NCI-H1694 treated with DMSO at 0.1 percent for 48 hours (cell line): ENCODE measurements at regions not wholly inside any gene's neighbourhood (a gene's known extent, or its start where the extent isn't known, plus 50 kb on each side); places are given as distances from the start of the nearest gene placed in this dataset.
A peak's percentile ranks its signal among the peaks of the same experiment; 100 is the strongest.
"Not testable (repeated sequence)": the region's sequence is repeated elsewhere in the genome, so short reads cannot be mapped to it uniquely, and the experiment has no call there.

ENCODE experiments used
- DNase-seq: peaks from one replicate; lab custom pipeline; 2025; lab: John Stamatoyannopoulos, UW

DNA sequence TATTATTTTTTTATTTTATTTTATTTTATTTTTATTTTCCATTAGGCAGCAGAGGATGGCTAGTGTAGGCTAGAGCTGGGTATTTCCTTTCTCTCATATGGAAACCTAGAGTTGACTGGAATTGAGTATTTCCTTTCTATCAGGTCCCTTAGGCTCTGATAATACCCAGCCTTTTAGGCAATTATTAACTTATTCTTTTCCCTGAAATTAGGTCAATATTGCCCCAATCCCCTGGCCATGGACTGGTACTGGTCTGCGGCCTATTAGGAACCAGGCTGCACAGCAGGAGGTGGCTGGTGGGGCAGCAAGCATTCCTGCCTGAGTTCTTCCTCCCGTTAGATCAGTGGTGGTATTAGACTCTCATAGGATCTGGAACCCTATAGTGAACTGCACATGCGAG lies 632.2 kb downstream of the TENT5A start:
- no peak for DNase-seq

- no peak for DNase-seq
Observed at GRCh38 chr6:81105998-81106397, 646.5 kb downstream of the TENT5A start.

DNA sequence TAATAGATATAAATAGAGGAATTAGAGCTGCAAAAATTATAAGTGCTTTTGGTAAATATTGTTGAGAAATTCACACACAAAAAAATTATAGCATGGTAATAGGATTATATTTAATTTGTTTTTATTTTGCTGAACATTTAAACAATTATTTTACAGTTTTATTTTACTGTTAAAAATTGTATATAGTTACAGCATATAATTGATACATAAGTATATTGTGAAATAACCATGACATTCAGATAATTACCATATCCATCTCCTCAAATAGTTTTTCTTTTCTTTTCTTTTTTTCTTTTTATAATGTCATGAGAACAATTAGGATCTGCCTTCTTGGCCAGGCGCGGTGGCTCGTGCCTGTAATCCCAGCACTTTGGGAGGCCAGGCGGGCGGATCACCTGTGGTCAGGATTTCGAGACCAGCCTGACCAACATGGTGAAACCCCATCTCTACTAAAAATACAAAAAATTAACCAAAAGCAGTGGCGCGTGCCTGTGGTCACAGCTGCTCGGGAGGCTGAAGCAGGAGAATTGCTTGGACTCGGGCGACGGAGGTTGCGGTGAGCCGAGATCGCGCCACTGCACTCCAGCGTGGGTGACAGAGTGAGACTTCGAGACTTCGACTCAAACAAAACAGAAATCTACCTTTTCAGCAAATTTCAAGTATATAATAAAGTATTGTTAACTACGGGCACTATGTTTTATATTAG lies 654.2 kb downstream of the TENT5A start:
- no peak for DNase-seq

GRCh38 chr6:81096464-81096863 lies 656.0 kb downstream of the TENT5A start:
- DNase-seq, result not testable (repeated sequence)

DNA sequence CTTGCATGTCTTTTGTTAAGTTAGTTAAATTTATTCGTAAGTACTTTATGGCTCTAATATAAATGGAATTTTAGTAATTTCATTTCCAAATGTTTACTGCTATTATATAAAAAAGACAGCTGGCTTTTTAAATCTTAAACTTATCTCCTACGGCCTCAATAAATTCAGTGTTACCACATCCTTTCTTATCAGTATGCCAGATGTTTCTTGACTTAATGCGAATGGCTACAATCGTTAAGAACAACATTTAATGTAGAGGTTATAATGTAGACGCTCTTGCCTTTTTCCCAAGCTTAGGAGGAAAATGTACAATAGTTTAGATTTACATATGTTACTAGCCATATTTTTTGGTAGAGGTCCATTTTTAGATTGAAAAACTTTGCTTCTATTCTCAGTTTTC lies 659.4 kb downstream of the TENT5A start:
- no peak for DNase-seq

GRCh38 chr6:81088145-81088544 lies 664.3 kb downstream of the TENT5A start:
- no peak for DNase-seq

DNA sequence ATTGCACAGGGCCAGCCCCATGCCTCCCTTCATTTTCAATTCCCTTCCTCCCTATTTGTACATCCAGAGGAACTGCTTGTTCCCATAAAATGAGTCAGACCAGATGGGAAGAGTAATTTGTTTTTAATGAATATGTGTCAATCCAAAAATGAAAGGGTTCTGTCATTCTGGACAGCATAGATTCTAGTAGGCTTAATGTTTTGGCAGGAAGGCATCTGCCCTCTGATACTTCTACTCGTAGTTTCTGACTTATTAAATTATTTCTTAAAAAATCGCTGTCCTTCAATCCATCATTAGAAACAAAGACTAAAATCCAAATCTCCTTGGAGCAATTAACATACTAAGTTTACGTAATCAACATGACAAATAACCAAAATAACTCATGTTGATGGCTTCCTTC lies 665.5 kb downstream of the TENT5A start:
- DNase-seq, result no peak

GRCh38 chr6:81085431-81085790 lies 667.1 kb downstream of the TENT5A start:
- DNase-seq, result no peak

DNA sequence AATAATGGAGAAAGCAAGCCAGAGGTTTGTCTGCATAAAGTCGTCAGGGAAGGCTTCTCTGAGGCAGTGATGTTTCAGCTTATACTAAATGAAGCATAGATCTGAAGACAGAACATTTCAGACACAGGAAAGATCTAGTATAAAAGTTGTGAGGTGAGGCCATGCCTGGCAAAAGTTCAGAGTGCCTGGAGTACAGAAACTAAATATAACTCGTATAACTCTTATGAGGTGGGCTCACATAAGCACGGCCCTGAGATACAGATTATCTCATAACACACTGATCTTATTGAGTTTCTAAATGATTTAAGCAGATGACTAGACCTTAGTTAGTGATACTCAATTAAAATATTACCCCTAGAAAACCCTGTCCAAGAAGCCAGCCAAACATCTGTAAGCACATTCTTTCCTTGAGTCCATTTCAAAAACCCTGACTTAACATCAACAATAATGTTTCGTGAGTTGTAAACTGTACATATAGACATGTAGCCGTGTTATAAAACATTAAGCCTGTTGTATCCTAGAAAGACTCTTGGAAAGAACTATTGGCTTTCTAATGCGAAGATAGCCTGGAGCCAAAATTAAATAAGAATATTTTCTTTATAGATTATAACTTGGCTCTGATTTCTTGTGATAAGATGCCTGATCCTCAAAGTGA lies 667.6 kb downstream of the TENT5A start:
- DNase-seq, result no peak

DNA sequence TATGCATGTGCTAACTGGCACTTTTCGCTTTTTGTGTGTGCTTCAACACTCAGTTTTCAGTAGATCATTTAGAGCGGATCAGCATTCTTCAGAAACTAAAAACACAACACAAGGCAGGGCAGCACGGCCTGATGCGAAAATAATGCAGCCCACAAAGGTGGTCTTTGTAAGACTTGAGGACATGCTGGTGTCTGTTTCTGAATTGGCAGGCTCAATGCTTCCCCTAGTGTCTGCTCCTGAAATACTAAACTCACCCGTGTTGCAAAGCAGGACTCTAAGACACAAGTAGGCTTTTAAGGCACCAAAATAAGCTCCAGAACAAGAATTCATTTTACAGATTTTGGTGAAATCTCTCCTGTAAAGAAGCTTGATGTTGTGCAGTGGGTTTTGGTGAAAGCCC lies 676.5 kb downstream of the TENT5A start:
- peak; percentile 6 for DNase-seq

- DNase-seq, result no peak
Observed at GRCh38 chr6:81073318-81073717, 679.2 kb downstream of the TENT5A start.

DNA sequence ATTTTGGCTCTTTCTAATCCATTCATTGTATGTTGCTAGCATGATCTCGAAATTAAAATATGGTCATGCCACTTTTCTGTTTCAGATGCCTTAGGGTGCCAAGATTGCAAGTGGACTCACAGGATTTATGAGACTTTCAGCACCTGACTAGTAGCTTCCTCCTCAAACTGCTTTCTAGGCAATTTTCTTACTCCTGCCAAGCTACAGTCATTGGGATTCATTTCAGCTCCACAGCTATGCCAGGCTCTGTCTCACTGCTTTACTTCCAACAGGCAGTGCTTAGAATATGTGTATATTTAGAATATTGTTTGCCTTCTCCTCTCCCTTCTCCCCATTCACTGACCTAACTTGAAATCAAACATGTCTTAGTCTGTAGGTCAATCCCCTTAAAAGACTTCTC lies 681.4 kb downstream of the TENT5A start:
- DNase-seq, result no peak

DNA sequence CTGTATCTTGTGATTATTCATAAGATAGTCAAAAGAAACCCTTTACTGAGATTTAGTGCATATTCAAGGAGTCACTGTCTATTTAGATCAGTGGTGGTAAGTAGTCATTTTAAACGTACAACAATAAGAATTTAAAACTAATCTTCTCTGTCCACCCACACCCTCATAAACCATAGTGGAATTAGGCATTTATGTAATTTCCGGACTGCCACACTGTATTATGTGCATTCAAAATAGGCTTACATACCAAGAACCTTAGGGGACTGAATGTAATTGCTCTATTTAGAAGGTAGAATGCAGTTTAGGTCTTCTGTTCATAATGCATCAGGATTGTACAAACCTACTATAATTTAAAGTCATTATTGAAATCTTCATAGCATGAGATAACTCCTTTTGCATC lies 685.4 kb downstream of the TENT5A start:
- no peak for DNase-seq

DNA sequence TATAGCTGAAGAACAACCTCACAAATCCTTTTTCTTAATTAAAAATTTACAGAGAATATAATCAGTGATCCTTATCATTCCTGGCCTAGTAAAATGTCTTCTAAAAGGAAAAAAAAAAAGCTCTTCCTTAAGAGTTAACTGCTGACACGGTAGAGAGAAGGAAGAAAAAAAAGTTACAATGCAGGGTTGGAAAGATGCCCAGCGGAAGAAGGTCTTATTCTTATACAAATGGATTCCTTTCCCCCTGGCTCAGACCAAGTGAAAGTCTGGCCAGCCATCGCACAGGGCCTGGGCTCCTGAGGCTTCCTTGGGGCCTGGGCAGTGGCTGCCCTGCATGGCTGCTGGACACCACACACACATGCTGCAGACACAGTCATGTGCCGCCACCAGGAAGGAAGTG lies 688.6 kb downstream of the TENT5A start:
- DNase-seq, result no peak

DNA sequence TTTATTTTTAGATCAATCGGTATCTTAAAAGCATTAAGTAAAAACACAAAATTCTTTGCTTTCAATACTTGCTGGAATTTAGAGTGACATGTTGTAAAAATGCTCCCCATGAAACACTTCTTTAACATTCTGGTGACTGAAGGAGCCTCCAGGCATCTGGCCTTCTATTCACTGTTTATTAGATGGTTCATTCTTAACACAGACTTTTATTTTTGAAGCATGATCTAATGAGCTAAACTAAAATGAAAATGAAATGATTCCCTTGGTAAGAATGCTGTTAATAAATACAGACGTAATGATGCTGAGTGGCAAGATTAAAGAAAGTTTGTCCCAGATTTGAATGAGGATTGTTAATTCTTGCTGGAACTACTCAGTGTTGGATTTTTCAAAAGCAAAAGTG lies 698.4 kb downstream of the TENT5A start:
- DNase-seq, result no peak

DNA sequence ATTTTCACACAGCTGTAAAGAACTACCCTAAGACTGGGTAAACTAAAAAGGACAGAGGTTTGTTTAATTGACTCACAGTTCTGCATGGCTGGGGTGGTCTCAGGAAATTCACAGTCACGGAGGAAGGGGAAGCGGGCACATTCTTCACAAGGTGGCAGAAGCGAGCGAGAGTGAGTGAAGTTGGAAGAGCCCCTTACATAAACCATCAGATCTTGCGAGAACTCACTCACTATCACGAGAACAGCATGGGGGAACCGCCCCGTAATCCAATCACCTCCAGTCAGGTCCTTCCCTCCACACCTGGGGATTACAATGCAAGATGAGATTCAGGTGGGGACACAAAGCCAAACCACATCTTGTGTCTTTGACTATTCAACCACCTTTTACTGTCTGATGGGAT lies 700.5 kb downstream of the TENT5A start:
- DNase-seq, result no peak

DNA sequence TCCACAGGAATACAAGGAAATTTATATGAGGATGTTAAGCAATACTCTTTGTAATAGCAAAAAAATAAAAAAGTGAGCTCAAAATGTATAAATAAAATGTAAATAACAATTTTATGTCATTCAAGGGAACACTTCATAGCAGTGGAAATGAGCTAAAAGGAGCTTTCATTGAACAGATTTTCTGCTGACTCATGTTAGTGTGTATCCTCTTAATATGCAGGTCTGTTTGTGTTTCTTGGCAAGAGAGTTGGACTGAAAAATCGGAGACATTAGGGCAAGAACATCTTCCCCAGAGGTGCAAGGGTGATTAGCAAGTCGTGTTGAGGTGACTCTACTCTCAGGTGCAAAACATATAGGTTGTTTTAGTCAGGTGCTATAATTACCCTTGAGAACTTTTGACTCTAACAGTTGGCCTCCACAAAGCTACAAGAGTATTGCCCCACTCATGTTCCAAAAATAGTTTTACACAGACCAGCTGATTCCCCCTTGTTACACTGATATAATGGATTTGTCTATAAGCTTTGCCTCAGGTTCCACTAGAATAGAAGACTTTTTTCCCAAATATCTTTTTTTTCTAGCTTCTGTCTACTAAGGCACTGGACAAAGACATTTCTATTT lies 702.9 kb downstream of the TENT5A start:
- no peak for DNase-seq

GRCh38 chr6:81031416-81031815 lies 721.1 kb downstream of the TENT5A start:
- no peak for DNase-seq

DNA sequence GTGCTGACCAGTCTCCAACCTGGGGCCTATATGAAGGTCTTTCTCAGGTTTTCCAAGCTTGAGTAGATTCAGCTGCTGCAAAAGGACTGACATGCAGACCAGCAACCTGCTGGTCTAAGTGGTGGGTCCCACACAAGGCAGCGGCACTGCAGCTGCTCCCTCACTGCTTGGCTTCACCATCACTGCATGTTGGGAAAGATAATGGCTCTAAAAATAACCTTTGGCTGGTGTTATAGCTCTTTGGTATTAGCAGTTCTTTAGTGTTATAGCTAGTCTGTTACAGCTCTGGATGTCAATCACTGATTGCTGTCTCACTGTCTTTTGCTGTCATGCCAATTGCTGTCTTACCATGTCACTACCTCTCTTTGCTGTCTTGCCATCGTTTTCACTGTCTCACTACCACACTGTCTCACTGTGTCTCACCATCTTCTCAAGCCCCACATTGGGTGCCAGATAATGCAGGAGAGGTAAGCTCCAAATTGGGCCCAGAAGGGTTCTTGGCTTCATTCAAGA lies 726.4 kb downstream of the TENT5A start:
- no peak for DNase-seq

DNA sequence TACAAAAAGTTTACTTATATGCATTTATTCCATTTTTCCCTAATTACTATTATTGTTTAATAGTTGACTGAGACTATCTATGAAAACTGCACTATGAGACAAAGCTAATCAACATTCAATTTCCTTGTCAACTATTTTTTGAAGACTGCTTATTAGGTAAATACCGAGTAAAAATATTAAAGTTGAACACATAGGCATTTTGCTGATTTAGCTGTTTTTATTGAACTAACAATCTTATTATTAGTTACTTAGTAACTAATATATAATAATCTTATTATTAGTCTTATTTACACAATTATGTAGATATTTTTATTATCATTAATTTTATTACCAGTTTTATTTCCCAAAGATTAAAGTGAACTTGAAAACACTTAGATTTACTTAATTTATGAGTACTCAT lies 728.8 kb downstream of the TENT5A start:
- DNase-seq, result no peak

DNA sequence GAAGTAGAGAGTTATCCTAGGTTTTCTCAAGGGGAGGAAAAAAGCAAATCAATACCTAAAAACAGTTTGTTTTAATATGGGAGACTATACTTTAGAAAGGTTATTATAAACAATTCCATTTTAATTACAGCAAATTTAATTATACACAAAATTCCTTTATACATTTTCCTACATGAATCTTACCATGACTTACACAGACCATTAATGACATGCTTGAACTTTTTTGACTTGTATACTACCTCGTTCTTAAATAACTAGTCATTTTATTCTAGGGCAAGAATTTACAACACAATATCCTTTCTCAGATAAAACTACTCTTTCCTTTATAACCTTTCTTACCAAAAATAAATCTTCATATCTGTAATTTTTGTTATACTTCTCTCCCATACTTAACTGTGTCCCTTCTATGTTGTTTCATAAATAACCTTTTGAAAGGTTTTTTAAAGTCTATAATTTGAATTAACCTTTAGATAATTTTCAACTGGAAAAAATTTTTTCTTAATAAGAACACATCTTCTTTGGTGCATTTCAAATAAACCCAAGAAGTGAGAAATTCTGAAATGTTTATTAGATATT lies 729.4 kb downstream of the TENT5A start:
- no peak for DNase-seq

DNA sequence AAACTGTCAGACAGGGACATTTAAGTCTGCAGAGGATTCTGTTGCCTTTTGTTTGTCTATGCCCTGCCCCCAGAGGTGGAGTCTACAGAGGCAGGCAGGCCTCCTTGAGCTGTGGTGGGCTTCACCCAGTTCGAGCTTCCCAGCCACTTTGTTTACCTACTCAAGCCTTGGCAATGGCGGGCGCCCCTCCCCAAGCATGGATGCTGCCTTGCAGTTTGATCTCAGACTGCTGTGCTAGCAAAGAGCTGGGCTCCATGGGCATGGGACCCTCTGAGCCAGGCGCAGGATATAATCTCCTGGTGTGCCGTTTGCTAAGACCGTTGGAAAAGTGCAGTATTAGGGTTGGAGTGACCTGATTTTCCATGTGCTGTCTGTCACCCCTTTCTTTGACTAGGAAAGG lies 734.9 kb downstream of the TENT5A start:
- not testable (repeated sequence) for DNase-seq

- DNase-seq, result no peak
Observed at GRCh38 chr6:81003894-81004293, 748.6 kb downstream of the TENT5A start.
